ENCODE measurements at regions not wholly inside any gene's neighbourhood (a gene's known extent, or its start where the extent isn't known, plus 50 kb on each side); places are given as distances from the start of the nearest gene placed in this dataset.
"Not testable (repeated sequence)": the region's sequence is repeated elsewhere in the genome, so short reads cannot be mapped to it uniquely, and the experiment has no call there.

DNA sequence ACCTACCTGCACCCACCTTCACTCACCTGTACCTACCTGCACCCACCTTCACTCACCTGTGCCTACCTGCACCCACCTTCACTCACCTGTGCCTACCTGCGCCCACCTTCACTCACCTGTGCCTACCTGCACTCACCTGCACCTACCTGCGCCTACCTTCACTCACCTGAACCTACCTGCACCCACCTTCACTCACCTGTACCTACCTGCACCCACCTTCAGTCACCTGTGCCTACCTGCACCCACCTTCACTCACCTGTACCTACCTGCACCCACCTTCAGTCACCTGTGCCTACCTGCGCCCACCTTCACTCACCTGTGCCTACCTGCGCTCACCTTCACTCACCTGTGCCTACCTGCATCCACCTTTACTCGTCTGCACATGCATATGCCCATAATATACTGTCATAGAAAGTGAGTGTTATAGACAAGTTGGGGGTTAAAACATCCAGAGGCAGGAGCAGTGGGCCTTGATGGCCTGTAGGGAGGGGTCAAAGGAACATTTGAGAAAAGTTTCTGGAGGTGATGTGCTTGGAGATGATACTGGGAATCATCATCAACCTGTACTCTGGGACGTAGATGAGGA is 232.9 kb upstream of the ZFP64 start:
- not testable (repeated sequence) for H3K27ac Mint-ChIP-seq, H3K4me1 Mint-ChIP-seq, H3K36me3 Mint-ChIP-seq, H3K4me3 Mint-ChIP-seq, H3K27me3 Mint-ChIP-seq, ATAC-seq
- H3K9me3 Mint-ChIP-seq, result peaks cover 20% of the 10 kb centered on the region

DNA sequence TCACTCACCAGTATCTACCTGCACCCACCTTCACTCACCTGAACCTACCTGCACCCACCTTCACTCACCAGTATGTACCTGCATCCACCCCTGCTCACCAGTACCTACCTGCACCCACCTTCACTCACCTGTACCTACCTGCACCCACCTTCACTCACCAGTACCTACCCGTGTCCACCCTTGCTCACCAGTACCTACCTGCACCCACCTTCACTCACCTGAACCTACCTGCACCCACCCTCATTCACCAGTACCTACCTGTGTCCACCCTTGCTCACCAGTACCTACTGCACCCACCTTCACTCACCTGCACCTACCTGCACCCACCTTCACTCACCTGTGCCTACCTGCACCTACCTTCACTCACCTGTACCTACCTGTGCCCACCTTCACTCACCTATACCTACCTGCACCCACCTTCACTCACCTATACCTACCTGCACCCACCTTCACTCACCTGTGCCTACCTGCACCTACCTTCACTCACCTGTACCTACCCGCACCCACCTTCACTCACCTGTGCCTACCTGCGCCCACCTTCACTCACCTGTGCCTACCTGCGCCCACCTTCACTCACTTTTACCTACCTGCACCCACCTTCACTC is 232.1 kb upstream of the ZFP64 start:
- H3K4me1 Mint-ChIP-seq, H3K4me3 Mint-ChIP-seq, H3K27me3 Mint-ChIP-seq, H3K27ac Mint-ChIP-seq, ATAC-seq, H3K36me3 Mint-ChIP-seq: not testable (repeated sequence)
- H3K9me3 Mint-ChIP-seq, result peaks cover 22% of the 10 kb centered on the region

DNA sequence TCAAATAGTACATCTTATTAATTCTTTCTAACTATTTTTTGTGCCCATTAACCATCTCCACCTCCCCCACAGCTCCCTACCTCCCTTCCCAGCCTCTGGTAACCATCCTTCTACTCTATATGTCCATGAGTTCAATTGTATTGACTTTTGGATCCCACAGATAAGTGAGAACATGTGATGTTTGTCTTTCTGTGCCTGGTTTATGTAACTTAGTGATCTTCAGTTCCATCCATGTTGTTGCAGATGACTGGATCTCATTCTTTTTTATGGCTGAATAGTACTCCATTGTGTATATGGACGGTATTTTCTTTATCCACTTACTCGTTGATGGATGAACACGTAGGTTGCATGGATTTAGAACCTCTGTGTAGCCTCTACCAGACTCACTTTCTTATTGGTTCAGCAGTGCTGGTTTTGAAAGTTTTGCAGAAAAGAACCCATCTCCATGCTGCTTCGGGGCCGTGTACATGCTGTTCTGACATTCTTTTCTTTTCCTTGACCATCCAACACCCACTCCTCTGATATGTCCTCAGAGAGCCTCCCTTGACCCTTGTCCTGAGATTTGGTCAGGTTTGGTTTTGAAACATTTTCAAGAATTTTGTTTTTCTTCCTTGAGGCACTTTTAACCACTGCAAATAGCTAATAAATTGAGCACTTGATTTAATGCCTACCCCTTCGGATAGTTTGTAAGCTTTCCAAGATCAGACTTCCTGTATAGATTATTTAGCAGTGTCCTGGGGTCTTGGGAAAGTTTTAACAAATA is 231.2 kb upstream of the ZFP64 start:
- Mint-ChIP-seq H3K4me3 (no peak overlapping the region), H3K36me3 (no peaks in the 10 kb centered on the region), H3K27ac (no peak overlapping the region), H3K9me3 (peaks cover 23% of the 10 kb centered on the region), H3K27me3 (no peaks in the 10 kb centered on the region), H3K4me1 (no peaks in the 10 kb centered on the region)
- no peak for ATAC-seq

DNA sequence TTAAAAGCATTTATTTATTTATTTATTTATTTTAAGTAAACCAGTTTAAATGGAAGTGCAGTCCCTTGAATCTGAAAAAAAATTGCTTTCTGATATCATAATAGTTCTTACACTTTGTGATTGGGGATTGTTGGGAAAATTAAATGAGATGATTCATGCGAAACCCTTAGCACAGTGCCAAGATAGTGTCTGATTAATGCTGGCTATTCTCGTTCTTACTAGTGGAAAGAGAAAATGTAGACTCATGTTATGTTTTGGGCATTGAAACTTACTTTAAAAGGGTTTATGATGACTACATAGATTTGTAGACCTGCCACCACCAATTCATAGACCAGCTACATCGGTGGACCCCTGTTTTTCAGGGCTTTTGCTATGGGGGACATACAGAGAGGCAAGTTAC is 229.2 kb upstream of the ZFP64 start:
- Mint-ChIP-seq H3K27me3 (no peaks in the 10 kb centered on the region), H3K9me3 (peaks cover 23% of the 10 kb centered on the region), H3K27ac (no peak overlapping the region), H3K4me3 (no peak overlapping the region), H3K36me3 (no peaks in the 10 kb centered on the region), H3K4me1 (no peaks in the 10 kb centered on the region)
- ATAC-seq, result no peak

DNA sequence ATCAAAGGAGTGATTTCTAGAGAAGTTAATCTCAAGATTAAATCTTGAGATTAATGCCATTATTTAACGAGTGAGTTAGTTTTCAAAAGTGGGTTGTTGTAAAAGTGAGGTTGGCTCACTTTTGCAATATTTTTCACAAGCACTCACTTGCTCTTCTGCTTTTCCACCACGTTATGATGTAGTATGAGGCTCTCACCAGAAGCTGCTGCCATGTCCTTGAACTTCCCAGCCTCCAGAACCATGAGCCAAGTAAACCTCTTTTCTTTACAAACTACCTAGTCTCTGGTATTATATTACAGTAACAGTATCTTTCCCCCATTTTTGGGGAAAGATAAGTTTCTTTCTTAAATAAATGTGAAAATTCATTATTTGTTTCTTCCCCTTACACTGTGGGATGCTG is 227.6 kb upstream of the ZFP64 start:
- H3K27me3 Mint-ChIP-seq, result peaks cover 8% of the 10 kb centered on the region
- H3K36me3 Mint-ChIP-seq, result no peaks in the 10 kb centered on the region
- H3K27ac Mint-ChIP-seq, result no peak overlapping the region
- no peaks in the 10 kb centered on the region for H3K4me1 Mint-ChIP-seq
- ATAC-seq, result no peak
- H3K9me3 Mint-ChIP-seq, result peaks cover 21% of the 10 kb centered on the region
- no peak overlapping the region for H3K4me3 Mint-ChIP-seq

DNA sequence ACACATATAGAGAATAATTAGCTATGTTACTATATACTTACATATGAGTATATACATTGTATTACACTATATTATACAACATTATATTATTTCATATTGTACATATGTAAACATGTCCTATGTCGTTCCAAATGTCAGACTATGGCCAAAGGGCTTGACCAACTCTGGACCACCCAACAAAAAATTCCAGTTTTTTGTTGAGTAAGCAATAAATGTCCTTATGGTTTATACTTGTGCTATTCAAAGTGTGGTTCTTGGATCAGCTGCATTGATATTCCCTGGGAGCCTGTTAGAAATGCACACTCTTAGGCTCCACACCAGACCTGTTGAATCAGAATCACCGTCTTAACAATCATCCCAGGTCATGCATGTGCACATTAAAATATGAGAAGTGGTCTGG is 225.4 kb upstream of the ZFP64 start:
- peaks cover 8% of the 10 kb centered on the region for H3K27me3 Mint-ChIP-seq
- no peaks in the 10 kb centered on the region for H3K36me3 Mint-ChIP-seq
- no peaks in the 10 kb centered on the region for H3K4me1 Mint-ChIP-seq
- H3K27ac Mint-ChIP-seq, result no peak overlapping the region
- peaks cover 12% of the 10 kb centered on the region for H3K9me3 Mint-ChIP-seq
- no peak overlapping the region for H3K4me3 Mint-ChIP-seq
- ATAC-seq, result no peak

DNA sequence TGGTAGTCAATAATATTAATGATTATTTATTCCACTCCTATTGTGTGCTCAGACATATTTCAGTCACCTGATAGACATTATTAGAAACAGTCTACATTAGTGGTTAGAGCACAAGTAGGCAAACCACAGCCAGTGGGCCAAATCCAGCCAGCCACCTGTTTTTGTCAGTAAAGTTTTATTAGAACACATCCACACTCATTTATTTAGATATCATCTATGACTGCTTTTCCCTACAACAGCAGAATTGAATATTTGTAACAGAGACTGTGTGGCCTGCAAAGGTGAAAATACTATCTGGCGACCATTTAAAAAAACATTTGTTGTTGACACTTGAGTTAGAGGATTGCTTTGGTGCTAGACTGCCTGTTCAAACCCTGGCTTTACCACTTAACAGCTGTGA is 220.0 kb upstream of the ZFP64 start:
- no peak overlapping the region for H3K4me3 Mint-ChIP-seq
- peaks cover 8% of the 10 kb centered on the region for H3K27me3 Mint-ChIP-seq
- peaks cover 6% of the 10 kb centered on the region for H3K9me3 Mint-ChIP-seq
- ATAC-seq, result no peak
- no peak overlapping the region for H3K27ac Mint-ChIP-seq
- H3K4me1 Mint-ChIP-seq, result peaks cover under 1% of the 10 kb centered on the region
- H3K36me3 Mint-ChIP-seq, result no peaks in the 10 kb centered on the region

DNA sequence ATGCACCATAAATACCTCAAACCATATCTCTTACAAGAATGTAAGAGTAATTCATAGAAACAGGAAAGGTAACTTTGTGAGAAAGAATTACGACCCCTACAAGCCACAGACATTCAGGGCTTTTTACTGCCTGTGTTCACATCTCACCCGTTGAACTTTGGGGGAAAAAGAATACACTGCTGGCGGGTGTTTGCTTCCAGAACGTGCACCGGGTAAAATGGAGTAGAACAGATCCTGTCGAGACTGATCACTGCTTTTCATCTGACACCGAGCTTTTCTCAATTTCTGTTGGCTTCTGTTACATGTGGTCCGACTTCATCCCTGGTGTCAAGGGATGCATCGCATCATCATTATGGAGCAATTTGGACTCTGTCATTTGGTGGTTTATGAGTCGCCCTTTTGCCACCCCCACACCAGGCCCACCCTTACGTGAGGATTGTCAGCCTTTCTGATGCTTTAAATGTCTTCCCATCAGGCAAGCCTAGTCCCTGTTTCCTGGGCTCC is 219.2 kb upstream of the ZFP64 start:
- no peak for ATAC-seq
- peaks cover 10% of the 10 kb centered on the region for H3K9me3 Mint-ChIP-seq
- H3K27me3 Mint-ChIP-seq, result peaks cover 8% of the 10 kb centered on the region
- no peak overlapping the region for H3K4me3 Mint-ChIP-seq
- H3K27ac Mint-ChIP-seq, result no peak overlapping the region
- no peaks in the 10 kb centered on the region for H3K36me3 Mint-ChIP-seq
- H3K4me1 Mint-ChIP-seq, result peaks cover 9% of the 10 kb centered on the region

DNA sequence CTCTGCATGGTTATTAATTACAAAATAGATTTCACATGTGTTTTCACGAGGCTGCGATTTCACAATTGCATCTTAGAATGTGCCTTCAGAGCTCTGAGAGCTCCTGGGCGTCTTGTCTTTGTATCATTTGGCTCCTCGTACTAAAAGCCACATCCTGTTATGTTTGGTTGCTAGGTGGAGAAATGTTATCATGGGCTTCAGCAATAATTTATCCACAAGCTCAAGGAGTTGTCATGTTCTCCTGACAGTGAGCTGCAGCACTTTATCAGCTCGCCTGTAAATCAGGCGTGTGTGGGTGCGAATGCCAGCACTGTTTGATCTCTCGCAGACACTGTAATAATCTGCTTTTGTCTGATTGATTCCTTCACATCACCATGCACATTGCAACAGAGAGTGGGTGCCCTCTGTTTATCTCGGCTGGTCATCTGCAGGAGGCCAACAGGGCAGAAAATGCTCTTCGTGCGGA is 218.6 kb upstream of the ZFP64 start:
- Mint-ChIP-seq H3K27ac (no peak overlapping the region), H3K36me3 (no peaks in the 10 kb centered on the region), H3K4me3 (no peak overlapping the region), H3K9me3 (peaks cover 10% of the 10 kb centered on the region), H3K4me1 (peaks cover 13% of the 10 kb centered on the region), H3K27me3 (peaks cover 5% of the 10 kb centered on the region)
- ATAC-seq, result no peak

DNA sequence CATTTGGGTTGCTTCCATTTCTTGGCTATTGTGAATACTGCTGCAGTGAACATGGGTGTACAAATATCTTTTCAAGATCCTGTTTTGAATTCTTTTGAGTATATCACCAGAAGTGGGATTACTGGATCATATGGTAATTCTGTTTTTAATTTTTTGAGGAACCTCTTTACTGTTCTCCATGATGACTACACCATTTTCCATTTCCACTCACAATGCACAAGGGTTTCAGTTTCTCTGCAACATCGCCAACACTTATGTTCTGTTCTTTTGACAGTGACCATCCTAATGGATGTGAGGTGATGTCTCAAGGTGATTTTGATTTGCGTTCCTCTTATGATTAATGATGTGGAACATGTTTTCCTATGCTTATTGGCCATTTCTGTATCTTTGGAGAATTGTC is 214.4 kb upstream of the ZFP64 start:
- no peak overlapping the region for H3K4me3 Mint-ChIP-seq

DNA sequence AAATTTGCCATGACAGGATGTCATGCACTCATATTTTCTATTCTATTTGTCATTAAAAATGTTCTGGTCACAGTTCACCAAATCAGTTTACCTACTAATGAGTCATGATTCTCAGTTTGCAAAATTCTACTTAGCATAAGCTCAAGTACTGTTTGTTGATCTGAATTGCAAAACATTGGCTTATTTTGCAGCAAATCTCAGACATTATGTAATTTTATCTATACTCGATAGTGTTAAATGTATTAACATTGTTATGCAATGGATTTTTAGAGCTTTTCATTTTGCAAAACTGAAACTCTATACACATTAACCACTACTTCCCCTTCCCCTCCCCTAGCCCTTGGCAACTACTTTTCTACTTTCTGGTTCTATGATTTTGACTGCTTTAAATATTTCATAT is 213.8 kb upstream of the ZFP64 start:
- no peaks in the 10 kb centered on the region for H3K36me3 Mint-ChIP-seq
- H3K4me1 Mint-ChIP-seq, result peaks cover 25% of the 10 kb centered on the region
- peak; percentile 56 for ATAC-seq
- no peaks in the 10 kb centered on the region for H3K27me3 Mint-ChIP-seq
- H3K4me3 Mint-ChIP-seq, result no peak overlapping the region
- H3K27ac Mint-ChIP-seq, result no peak overlapping the region
- peaks cover 8% of the 10 kb centered on the region for H3K9me3 Mint-ChIP-seq

More for the DNA sequence above, 214.4 kb upstream of the ZFP64 start:
- Mint-ChIP-seq H3K27me3 (no peaks in the 10 kb centered on the region), H3K9me3 (peaks cover 8% of the 10 kb centered on the region), H3K27ac (no peak overlapping the region), H3K4me1 (peaks cover 25% of the 10 kb centered on the region), H3K36me3 (no peaks in the 10 kb centered on the region)
- ATAC-seq, result no peak

DNA sequence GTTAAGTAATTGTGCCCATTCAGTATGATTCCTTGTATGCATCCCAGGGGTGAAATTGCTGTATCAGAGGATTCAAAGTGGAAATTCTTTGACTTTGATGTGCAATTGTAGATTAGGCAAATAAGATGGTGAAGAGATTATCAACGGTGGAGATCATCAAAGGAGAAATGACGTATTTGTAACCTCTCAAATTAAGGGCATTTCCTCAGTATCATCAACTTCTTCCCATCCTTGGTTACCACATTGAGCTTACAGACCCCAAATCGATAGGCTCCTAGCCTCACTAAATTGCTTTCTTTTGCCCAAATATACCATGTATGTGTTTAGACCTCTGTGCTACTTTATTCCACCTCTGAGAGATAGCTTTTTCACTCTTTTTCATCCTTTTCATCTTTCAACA is 213.1 kb upstream of the ZFP64 start:
- Mint-ChIP-seq H3K9me3 (peaks cover 8% of the 10 kb centered on the region), H3K27ac (no peak overlapping the region), H3K36me3 (no peaks in the 10 kb centered on the region), H3K27me3 (no peaks in the 10 kb centered on the region), H3K4me3 (no peak overlapping the region), H3K4me1 (peaks cover 25% of the 10 kb centered on the region)
- ATAC-seq, result no peak

DNA sequence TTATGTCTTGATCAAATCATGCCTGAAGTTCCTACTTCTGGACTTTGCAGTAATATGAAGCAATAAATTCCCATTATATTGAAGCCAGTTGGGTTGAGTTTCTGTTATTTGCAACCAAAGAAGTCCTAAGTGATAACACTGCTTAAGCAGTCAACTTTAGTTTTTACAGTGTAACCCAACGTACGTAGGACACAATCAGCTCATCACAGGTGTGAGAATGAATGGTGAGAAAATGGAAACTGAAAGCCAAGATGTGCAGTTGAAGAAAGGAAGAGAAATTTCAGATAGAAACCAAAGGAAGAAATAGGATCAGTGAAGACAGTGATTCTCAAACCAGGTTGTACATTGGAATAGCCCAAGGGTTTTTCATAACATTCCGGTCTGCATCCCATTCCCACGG is 211.4 kb upstream of the ZFP64 start:
- H3K4me1 Mint-ChIP-seq, result peaks cover 25% of the 10 kb centered on the region

DNA sequence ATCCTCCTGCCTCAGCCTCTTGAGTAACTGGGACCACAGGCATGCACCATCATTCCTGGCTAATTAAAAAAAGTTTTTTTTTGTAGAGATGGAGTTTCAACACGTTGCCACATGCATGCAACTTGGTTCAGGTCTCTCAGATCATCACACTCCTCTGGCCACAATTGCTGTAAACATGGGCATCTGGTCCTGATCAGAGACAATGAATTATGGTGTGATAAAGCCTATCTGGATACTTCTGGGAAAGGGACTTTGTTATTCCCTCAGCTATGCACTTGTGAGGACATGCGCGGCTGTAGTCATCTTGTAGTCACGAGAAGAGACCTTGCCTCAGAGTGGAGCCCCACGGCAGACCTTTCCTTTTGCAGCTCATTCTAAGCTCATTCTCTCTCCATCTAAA is 210.9 kb upstream of the ZFP64 start:
- H3K36me3 Mint-ChIP-seq, result no peaks in the 10 kb centered on the region
- peaks cover 25% of the 10 kb centered on the region for H3K4me1 Mint-ChIP-seq
- H3K27ac Mint-ChIP-seq, result no peak overlapping the region
- ATAC-seq, result no peak
- no peak overlapping the region for H3K4me3 Mint-ChIP-seq
- H3K27me3 Mint-ChIP-seq, result no peaks in the 10 kb centered on the region
- peaks cover 8% of the 10 kb centered on the region for H3K9me3 Mint-ChIP-seq

More for the DNA sequence above, 211.4 kb upstream of the ZFP64 start:
- no peak for ATAC-seq
- H3K4me3 Mint-ChIP-seq, result no peak overlapping the region
- no peak overlapping the region for H3K27ac Mint-ChIP-seq
- H3K36me3 Mint-ChIP-seq, result no peaks in the 10 kb centered on the region
- H3K9me3 Mint-ChIP-seq, result peaks cover 8% of the 10 kb centered on the region
- no peaks in the 10 kb centered on the region for H3K27me3 Mint-ChIP-seq

DNA sequence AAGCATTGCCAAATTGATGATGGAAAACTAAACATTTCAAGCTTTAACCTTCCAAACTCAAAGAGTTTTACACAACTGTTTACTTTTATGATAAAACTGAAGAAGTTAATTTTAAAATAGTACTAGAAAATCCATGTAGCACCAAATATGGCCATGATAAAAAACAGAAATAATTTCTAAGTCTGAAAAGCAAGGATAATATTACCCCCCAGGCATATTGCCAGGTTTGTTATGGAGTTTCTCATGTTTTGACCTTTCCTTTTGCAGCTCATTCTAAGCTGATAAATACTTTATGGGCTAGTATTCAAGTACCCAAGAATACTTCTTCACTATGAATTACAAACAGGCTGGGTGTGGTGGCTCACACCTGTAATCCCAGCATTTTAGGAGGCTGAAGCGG is 209.9 kb upstream of the ZFP64 start:
- peaks cover 23% of the 10 kb centered on the region for H3K4me1 Mint-ChIP-seq
- H3K9me3 Mint-ChIP-seq, result peaks cover 5% of the 10 kb centered on the region
- H3K27me3 Mint-ChIP-seq, result no peaks in the 10 kb centered on the region
- no peak overlapping the region for H3K27ac Mint-ChIP-seq
- H3K36me3 Mint-ChIP-seq, result no peaks in the 10 kb centered on the region
- H3K4me3 Mint-ChIP-seq, result no peak overlapping the region
- no peak for ATAC-seq

DNA sequence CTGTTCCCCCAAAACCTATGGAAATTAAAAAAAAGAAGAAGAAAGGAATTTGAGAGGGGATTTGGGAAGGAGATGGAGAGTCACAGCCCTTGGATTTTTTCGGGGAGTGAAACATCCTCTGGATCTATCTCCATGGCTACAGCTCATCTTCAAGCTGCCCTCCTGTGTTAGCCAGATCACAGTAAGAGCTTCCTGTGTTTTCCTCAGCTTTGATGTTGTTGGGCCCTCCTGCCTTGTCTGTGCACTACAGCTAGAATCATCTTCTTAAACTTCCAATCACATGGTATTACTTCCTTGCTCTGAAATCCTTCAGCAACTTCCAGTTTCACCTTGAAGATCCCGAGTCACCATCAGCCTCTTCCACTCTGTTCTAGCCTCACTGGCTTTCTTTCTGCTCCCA is 207.8 kb upstream of the ZFP64 start:
- no peak for ATAC-seq

More for the DNA sequence above, 207.8 kb upstream of the ZFP64 start:
- Mint-ChIP-seq H3K27ac (no peak overlapping the region), H3K4me1 (peaks cover 8% of the 10 kb centered on the region), H3K27me3 (peaks cover 7% of the 10 kb centered on the region), H3K9me3 (peaks cover 2% of the 10 kb centered on the region), H3K36me3 (no peaks in the 10 kb centered on the region), H3K4me3 (no peak overlapping the region)

Measured in stimulated activated memory B cell treated with anti-CD40 and anti-IgM and Interleukin-4, amounts not matched to agents 10 μg/mL and 1 μg/mL and 100 μg/mL, for 72 hours (primary cell).